PC-3 (cell line): ENCODE measurements at regions not wholly inside any gene's neighbourhood (a gene's known extent, or its start where the extent isn't known, plus 50 kb on each side); places are given as distances from the start of the nearest gene placed in this dataset.

ENCODE experiments used
- ATAC-seq: fragments of 200-7000 bp; cut with Tn5 transposase; 2 replicates; pipeline ENCODE4 v1.9.1; 2020; ENCODE audit warnings: mild to moderate bottlenecking, moderate library complexity
- BruUV-seq: library from RNA; stranded (reverse); fragments of 400-500 nt; replicated peaks from 2 replicates; lab custom pipeline; 2021; lab: Mats Ljungman, UMichigan
- CTCF ChIA-PET: fragments of 300-600 bp; sonication (Branson Sonifier 250); formaldehyde crosslinking; loops from one replicate; lab custom pipeline; 2022; ENCODE audit warnings: antibody characterized with exemption; lab: Charles Lee
- POLR2A ChIA-PET: fragments of 300-600 bp; sonication (Branson Sonifier 250); formaldehyde crosslinking; loops from one replicate; lab custom pipeline; 2022; ENCODE audit warnings: antibody characterized with exemption; ENCODE audit not compliant: unreplicated experiment; lab: Charles Lee
- DNase-seq: peaks from one replicate; pipeline ENCODE4 v3.0.0-alpha.2; 2015
- H2AFZ ChIP-seq: fragments of 300-600 bp; sonication (generic); 2 replicates; pipeline ENCODE4 v1.6.0; 2016; ENCODE audit warnings: antibody characterized with exemption, low read length
- H3F3A ChIP-seq: fragments of 300-600 bp; sonication (generic); one replicate; pipeline ENCODE4 v1.6.0; 2017; ENCODE audit warnings: antibody characterized with exemption, low read length, control low read depth, mild to moderate bottlenecking; ENCODE audit not compliant: unreplicated experiment
- H3K27ac ChIP-seq: fragments of 300-600 bp; sonication (generic); 2 replicates; pipeline ENCODE4 v1.5.1; 2016; ENCODE audit warnings: mild to moderate bottlenecking, low read length
- H3K27me3 ChIP-seq: fragments of 300-600 bp; sonication (generic); 2 replicates; pipeline ENCODE4 v1.6.1; 2016; ENCODE audit warnings: low read length, mixed read lengths
- H3K36me3 ChIP-seq: fragments of 300-600 bp; sonication (generic); 2 replicates; pipeline ENCODE4 v1.6.1; 2016; ENCODE audit warnings: low read depth, mixed run types, low read length, mixed read lengths
- H3K4me1 ChIP-seq: fragments of 300-600 bp; sonication (generic); 2 replicates; pipeline ENCODE4 v1.5.1; 2016; ENCODE audit warnings: low read length; ENCODE audit not compliant: insufficient read depth
- H3K4me2 ChIP-seq: fragments of 300-600 bp; sonication (generic); 2 replicates; pipeline ENCODE4 v1.6.0; 2016; ENCODE audit warnings: low read length
- H3K4me3 ChIP-seq: fragments of 300-600 bp; sonication (generic); 2 replicates; pipeline ENCODE4 v1.5.1; 2016; ENCODE audit warnings: mild to moderate bottlenecking, low read length, mixed read lengths
- H3K79me2 ChIP-seq: fragments of 300-600 bp; sonication (generic); 2 replicates; pipeline ENCODE4 v1.6.1; 2017; ENCODE audit warnings: low read length, mixed read lengths
- H3K9ac ChIP-seq: fragments of 300-600 bp; sonication (generic); 2 replicates; pipeline ENCODE4 v1.6.0; 2016; ENCODE audit warnings: mild to moderate bottlenecking, low read length
- H3K9me2 ChIP-seq: fragments of 300-600 bp; sonication (generic); replicated peaks from 2 replicates; pipeline ENCODE4 v1.6.1; 2016; ENCODE audit warnings: mixed run types, low read length, mixed read lengths
- H3K9me3 ChIP-seq: fragments of 300-600 bp; sonication (generic); 2 replicates; pipeline ENCODE4 v1.6.1; 2016; ENCODE audit warnings: low read length, mixed read lengths
- H4K20me1 ChIP-seq: fragments of 300-600 bp; sonication (generic); 2 replicates; pipeline ENCODE4 v1.6.1; 2016; ENCODE audit warnings: low read length, mixed read lengths
- EZH2 ChIP-seq: fragments of 300-600 bp; sonication (generic); IDR thresholded peaks from one replicate; pipeline ENCODE4 v1.6.1; 2017; ENCODE audit warnings: antibody characterized with exemption, mild to moderate bottlenecking, low read length; ENCODE audit not compliant: unreplicated experiment
- EZH2phosphoT487 ChIP-seq: fragments of 300-600 bp; sonication (generic); IDR thresholded peaks from 2 replicates; pipeline ENCODE4 v1.6.1; 2018; ENCODE audit warnings: mild to moderate bottlenecking, antibody characterized with exemption, low read length, borderline replicate concordance
- intact Hi-C: fragments of 100-400 bp; cut with micrococcal nuclease; formaldehyde crosslinking; loops from 2 replicates; pipeline ENCODE4 v1.9.0; 2023
- TF ChIP-seq, protein P1 (sequence below): fragments of 300-600 bp; sonication (generic); conservative IDR thresholded peaks from 2 replicates; pipeline ENCODE4 v1.5.1; 2017; ENCODE audit warnings: antibody characterized with exemption, low read depth, mild to moderate bottlenecking, low read length

DNA sequence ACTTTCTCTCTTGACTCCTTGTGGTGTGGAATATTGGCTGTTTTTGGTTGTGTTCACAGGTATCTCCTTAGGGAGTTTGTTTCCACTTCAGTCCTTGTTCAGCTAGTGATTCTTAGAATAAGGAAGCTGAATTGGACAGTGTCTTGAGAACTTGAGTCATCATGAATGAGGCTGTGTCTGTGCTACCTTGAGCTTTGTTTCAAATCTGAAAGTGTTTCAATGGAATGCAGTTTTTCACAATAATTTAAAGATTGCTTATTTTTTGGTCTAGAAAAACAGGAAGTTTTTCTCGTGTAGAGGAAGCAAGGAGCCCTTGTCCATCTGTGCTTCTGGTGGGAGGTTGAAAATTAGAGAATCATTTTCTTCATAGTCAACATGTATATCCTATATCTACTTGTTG is 76.5 kb downstream of the ZNF518B start:
- Histone ChIP-seq H3K9me3 (no peaks in the 10 kb centered on the region), H3K9me2 (no peaks in the 10 kb centered on the region), H3K27me3 (no peaks in the 10 kb centered on the region), H3K4me1 (no peaks in the 10 kb centered on the region), H3K9ac (no peak overlapping the region), H4K20me1 (no peaks in the 10 kb centered on the region), H3K4me2 (no peak overlapping the region), H3K4me3 (no peak overlapping the region), H3F3A (no peaks in the 10 kb centered on the region), H3K36me3 (no peaks in the 10 kb centered on the region), H2AFZ (no peak overlapping the region), H3K27ac (no peak overlapping the region), H3K79me2 (no peaks in the 10 kb centered on the region)
- POLR2A ChIA-PET = no interaction called here
- intact Hi-C loops = no loop called here
- CTCF ChIA-PET = no interaction called here
- no TSS peak for BruUV-seq
- TF ChIP-seq EZH2 (no peak), EZH2phosphoT487 (no peak)
- TF ChIP-seq, protein P1, sequence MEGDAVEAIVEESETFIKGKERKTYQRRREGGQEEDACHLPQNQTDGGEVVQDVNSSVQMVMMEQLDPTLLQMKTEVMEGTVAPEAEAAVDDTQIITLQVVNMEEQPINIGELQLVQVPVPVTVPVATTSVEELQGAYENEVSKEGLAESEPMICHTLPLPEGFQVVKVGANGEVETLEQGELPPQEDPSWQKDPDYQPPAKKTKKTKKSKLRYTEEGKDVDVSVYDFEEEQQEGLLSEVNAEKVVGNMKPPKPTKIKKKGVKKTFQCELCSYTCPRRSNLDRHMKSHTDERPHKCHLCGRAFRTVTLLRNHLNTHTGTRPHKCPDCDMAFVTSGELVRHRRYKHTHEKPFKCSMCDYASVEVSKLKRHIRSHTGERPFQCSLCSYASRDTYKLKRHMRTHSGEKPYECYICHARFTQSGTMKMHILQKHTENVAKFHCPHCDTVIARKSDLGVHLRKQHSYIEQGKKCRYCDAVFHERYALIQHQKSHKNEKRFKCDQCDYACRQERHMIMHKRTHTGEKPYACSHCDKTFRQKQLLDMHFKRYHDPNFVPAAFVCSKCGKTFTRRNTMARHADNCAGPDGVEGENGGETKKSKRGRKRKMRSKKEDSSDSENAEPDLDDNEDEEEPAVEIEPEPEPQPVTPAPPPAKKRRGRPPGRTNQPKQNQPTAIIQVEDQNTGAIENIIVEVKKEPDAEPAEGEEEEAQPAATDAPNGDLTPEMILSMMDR = no peak
- no peak for ATAC-seq
- DNase-seq = no peak

DNA sequence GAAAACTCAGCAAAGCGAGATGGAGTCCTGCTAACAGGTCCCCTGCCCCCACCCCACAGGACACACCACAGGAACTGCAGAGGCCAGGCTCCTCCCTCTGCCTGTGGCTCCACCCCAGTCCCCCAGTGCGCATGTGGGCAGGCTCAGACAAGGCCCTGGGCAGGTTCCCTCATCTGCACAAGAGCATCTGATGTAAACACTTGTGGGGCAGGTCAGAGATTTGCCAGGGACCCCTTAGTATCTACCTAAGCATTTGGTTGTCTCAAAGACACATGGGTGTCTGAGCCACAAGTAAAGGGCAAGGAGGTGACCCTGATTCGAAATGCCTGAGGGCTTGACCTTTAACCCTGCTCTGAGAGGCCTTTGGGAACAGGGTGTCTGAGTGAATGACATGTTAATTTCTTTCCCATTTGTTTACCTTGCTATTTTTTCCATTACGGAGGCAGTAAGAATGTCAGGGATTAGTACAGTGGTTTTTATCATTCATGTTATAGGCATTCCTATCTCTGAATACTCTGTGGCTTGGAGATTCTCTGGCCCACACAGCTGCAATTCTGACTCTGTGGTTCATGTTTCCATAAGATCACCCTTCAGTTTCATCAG is 85.3 kb downstream of the ZNF518B start:
- TF ChIP-seq EZH2phosphoT487 = no peak
- TF ChIP-seq EZH2 = no peak
- TF ChIP-seq, protein P1 = no peak
- Histone ChIP-seq H3K4me1 (no peaks in the 10 kb centered on the region), H3K27me3 (0 out of 2 replicates have a peak, but pooled peaks cover 3% of the 10 kb centered on the region), H2AFZ (no peak overlapping the region), H3K9me2 (no peaks in the 10 kb centered on the region), H3K79me2 (no peaks in the 10 kb centered on the region), H3K9me3 (no peaks in the 10 kb centered on the region), H3F3A (no peaks in the 10 kb centered on the region), H4K20me1 (no peaks in the 10 kb centered on the region), H3K36me3 (no peaks in the 10 kb centered on the region), H3K27ac (no peak overlapping the region), H3K4me3 (no peak overlapping the region), H3K9ac (no peak overlapping the region), H3K4me2 (no peak overlapping the region)
- no peak for DNase-seq
- POLR2A ChIA-PET = no interaction called here
- no TSS peak for BruUV-seq
- intact Hi-C loops = no loop called here
- no peak for ATAC-seq
- CTCF ChIA-PET = no interaction called here

DNA sequence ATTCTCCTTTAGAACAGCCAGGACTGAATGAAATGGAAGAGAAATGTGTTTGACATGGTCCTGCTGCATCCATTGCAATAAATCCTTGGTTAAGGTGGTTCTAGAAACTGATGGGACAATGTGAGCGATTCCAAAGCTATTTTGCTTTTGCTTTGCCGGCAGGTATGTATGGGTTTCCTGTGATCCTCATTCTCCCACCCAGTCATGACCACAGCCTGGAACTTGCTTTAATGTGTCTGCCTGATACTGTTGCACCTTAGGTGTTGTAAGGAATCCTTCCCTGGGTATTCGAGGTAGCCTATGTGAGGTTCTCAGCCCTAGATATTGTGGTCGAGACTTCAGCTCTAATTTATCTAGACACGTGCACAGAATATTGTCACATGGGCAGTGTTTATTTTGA is 86.1 kb downstream of the ZNF518B start:
- Histone ChIP-seq H3K4me3 (no peak overlapping the region), H3F3A (no peaks in the 10 kb centered on the region), H2AFZ (no peak overlapping the region), H3K9me2 (no peaks in the 10 kb centered on the region), H3K4me1 (no peaks in the 10 kb centered on the region), H3K9me3 (no peaks in the 10 kb centered on the region), H3K9ac (no peak overlapping the region), H3K27me3 (0 out of 2 replicates have a peak, but pooled peaks cover 3% of the 10 kb centered on the region), H3K79me2 (no peaks in the 10 kb centered on the region), H3K36me3 (no peaks in the 10 kb centered on the region), H4K20me1 (no peaks in the 10 kb centered on the region), H3K27ac (no peak overlapping the region), H3K4me2 (no peak overlapping the region)
- POLR2A ChIA-PET = no interaction called here
- TF ChIP-seq EZH2phosphoT487 = no peak
- TF ChIP-seq, protein P1 = no peak
- TF ChIP-seq EZH2 = no peak
- ATAC-seq (no peak), DNase-seq (no peak)
- CTCF ChIA-PET = no interaction called here
- no TSS peak for BruUV-seq
- intact Hi-C loops = no loop called here
